ENCODE measurements at regions not wholly inside any gene's neighbourhood (a gene's known extent, or its start where the extent isn't known, plus 50 kb on each side); places are given as distances from the start of the nearest gene placed in this dataset.
"Not testable (repeated sequence)": the region's sequence is repeated elsewhere in the genome, so short reads cannot be mapped to it uniquely, and the experiment has no call there.

- H3K9me3 ChIP-seq (ENCODE audit: insufficient read depth, low read depth); H2AFZ ChIP-seq; H4K20me1 ChIP-seq (ENCODE audit: insufficient read depth); H3K36me3 ChIP-seq (ENCODE audit: low read depth); CTCF ChIA-PET; H3K27ac ChIP-seq; H3K4me1 ChIP-seq (replicated peaks; ENCODE audit: insufficient read depth); H3K4me2 ChIP-seq; H3K27me3 ChIP-seq (ENCODE audit: insufficient read depth, low read depth); BruUV-seq (replicated peaks); H3K4me3 ChIP-seq; intact Hi-C loops (cut with micrococcal nuclease; ENCODE audit: unreplicated experiment); DNase-seq; H3F3A ChIP-seq (ENCODE audit: insufficient read depth, low read depth); POLR2A ChIA-PET (ENCODE audit: unreplicated experiment); H3K9me2 ChIP-seq (ENCODE audit: insufficient read depth); H3K79me2 ChIP-seq (ENCODE audit: low read depth): not testable (repeated sequence)
Measured at GRCh38 chr12:127157501-127158366, 1109.2 kb upstream of the TMEM132C start.

GRCh38 chr12:127158385-127159061, 1108.4 kb upstream of the TMEM132C start:
- no peak for TF ChIP-seq EZH2 (IDR thresholded peaks at IDR 0.05; ENCODE audit: low read depth)
- no peak for TF ChIP-seq CTCF (conservative IDR thresholded peaks at IDR 0.05)
- intact Hi-C loops (cut with micrococcal nuclease; ENCODE audit: unreplicated experiment), result no loop called here
- Histone ChIP-seq H3K4me3 (no peak overlapping the region), H3K9me3 (ENCODE audit: insufficient read depth, low read depth) (no peaks in the 10 kb centered on the region; the same call in 1 of the 2 replicates), H2AFZ (no peak overlapping the region), H3K9me2 (ENCODE audit: insufficient read depth) (no peaks in the 10 kb centered on the region), H3K27ac (no peak overlapping the region), H3F3A (ENCODE audit: insufficient read depth, low read depth) (no peaks in the 10 kb centered on the region), H3K36me3 (ENCODE audit: low read depth) (no peaks in the 10 kb centered on the region), H3K79me2 (ENCODE audit: low read depth) (no peaks in the 10 kb centered on the region), H3K4me2 (no peak overlapping the region), H3K4me1 (replicated peaks; ENCODE audit: insufficient read depth) (peaks cover 12% of the 10 kb centered on the region), H3K27me3 (ENCODE audit: insufficient read depth, low read depth) (no peaks in the 10 kb centered on the region), H4K20me1 (ENCODE audit: insufficient read depth) (no peaks in the 10 kb centered on the region)
- no peak for DNase-seq
- ChIA-PET CTCF (no interaction called here), POLR2A (ENCODE audit: unreplicated experiment) (no interaction called here)
- BruUV-seq (replicated peaks), result no TSS peak

- intact Hi-C loops (cut with micrococcal nuclease; ENCODE audit: unreplicated experiment), result loop anchor here (5.0 kb wide), 1 partner anchor 54 kb away; no protein-coding TSS in a partner anchor
Measured at GRCh38 chr12:127161466-127161865, 1105.5 kb upstream of the TMEM132C start.

More at GRCh38 chr12:127161466-127161865, 1105.5 kb upstream of the TMEM132C start:
- Histone ChIP-seq H3K9me3 (ENCODE audit: insufficient read depth, low read depth) (no peaks in the 10 kb centered on the region; the same call in 1 of the 2 replicates), H4K20me1 (ENCODE audit: insufficient read depth) (no peaks in the 10 kb centered on the region), H2AFZ (no peak overlapping the region), H3K4me1 (replicated peaks; ENCODE audit: insufficient read depth) (peaks cover 25% of the 10 kb centered on the region), H3K36me3 (ENCODE audit: low read depth) (no peaks in the 10 kb centered on the region), H3K4me3 (no peak overlapping the region), H3K4me2 (no peak overlapping the region), H3K27ac (no peak overlapping the region), H3K9me2 (ENCODE audit: insufficient read depth) (no peaks in the 10 kb centered on the region), H3K27me3 (ENCODE audit: insufficient read depth, low read depth) (no peaks in the 10 kb centered on the region), H3F3A (ENCODE audit: insufficient read depth, low read depth) (0 out of 2 replicates have a peak, but pooled peaks cover 3% of the 10 kb centered on the region), H3K79me2 (ENCODE audit: low read depth) (no peaks in the 10 kb centered on the region)
- TF ChIP-seq CTCF (conservative IDR thresholded peaks at IDR 0.05) (no peak), EZH2 (IDR thresholded peaks at IDR 0.05; ENCODE audit: low read depth) (no peak)
- ChIA-PET CTCF (no interaction called here), POLR2A (ENCODE audit: unreplicated experiment) (no interaction called here)
- DNase-seq, result no peak
- no TSS peak for BruUV-seq (replicated peaks)
